Body of pancreas (tissue), 4 donors: ENCODE measurements at regions not wholly inside any gene's neighbourhood (a gene's known extent, or its start where the extent isn't known, plus 50 kb on each side); places are given as distances from the start of the nearest gene placed in this dataset.

Source experiments
- CTCF ChIP-seq, 7 experiments: fragments of 450-650 bp in 4 of 7; fragments of 200-600 bp in 3 of 7; sonication (generic) in 3 of 7; IDR thresholded peaks; one replicate each; pipeline ENCODE4 v1.5.1; 2016 to 2019; ENCODE audit warnings: antibody characterized with exemption in 7 of 7
- POLR2A ChIP-seq, 3 donors: fragments of 450-650 bp; IDR thresholded peaks; one replicate each; pipeline ENCODE4 v1.6.1; 2016; ENCODE audit warnings: antibody characterized with exemption in 3 of 3, mild to moderate bottlenecking in 2 of 3

DNA sequence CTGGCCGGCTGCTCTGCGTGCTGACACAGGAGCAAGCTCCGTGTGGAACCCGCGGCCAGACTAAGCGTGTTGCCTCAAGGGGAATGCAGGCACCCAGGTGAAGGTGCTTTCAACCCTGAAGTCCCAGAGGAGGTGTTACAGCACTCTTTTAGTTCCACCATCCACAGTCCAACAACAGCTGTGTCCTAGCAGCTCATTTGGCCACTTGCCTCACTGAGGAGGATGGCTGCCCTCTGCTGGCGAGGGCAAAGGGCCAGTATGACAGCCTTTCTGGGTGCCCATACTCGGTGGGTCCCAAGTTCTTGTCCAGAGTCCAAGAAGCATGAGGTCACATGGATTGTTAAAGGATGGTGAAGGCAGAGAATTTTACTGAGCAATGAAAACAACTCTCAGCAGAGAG, 87.8 kb downstream of the C3orf85 start:
- peak in 6 of 7 experiments; percentile 12 to 41 (median 26) for TF ChIP-seq CTCF (IDR thresholded peaks at IDR 0.05)
- no peak for TF ChIP-seq POLR2A (IDR thresholded peaks at IDR 0.05)
